Mesenchymal stem cell (in vitro differentiated cells and primary cell): ENCODE measurements at regions not wholly inside any gene's neighbourhood (a gene's known extent, or its start where the extent isn't known, plus 50 kb on each side); places are given as distances from the start of the nearest gene placed in this dataset.

Experiments
- DNase-seq: peaks from one replicate; pipeline ENCODE4 v3.0.0-alpha.2; 2013
- H2AFZ ChIP-seq: one replicate; pipeline ENCODE4 v1.6.1; 2013; ENCODE audit warnings: low read depth, mild to moderate bottlenecking, control low read depth, inconsistent platforms, low read length, moderate library complexity
- H2AK5ac ChIP-seq: 2 replicates; pipeline ENCODE4 v1.6.1; 2013; ENCODE audit warnings: low read length, moderate library complexity, mild to moderate bottlenecking, inconsistent platforms; ENCODE audit not compliant: severe bottlenecking
- H2BK120ac ChIP-seq: one replicate; pipeline ENCODE4 v1.6.1; 2013; ENCODE audit warnings: low read depth, mild to moderate bottlenecking, inconsistent platforms, low read length, moderate library complexity
- H2BK12ac ChIP-seq, 2 experiments: one replicate each; pipeline ENCODE4 v1.6.1; 2013; ENCODE audit warnings: inconsistent platforms in 2 of 2, low read length in 2 of 2, mild to moderate bottlenecking in 2 of 2, moderate library complexity in 2 of 2, control low read depth in 1 of 2
- H2BK15ac ChIP-seq: one replicate; pipeline ENCODE4 v1.6.1; 2013; ENCODE audit warnings: mild to moderate bottlenecking, low read depth, inconsistent platforms; ENCODE audit not compliant: poor library complexity, severe bottlenecking
- H2BK5ac ChIP-seq: 2 replicates; pipeline ENCODE4 v1.6.1; 2013; ENCODE audit warnings: low read depth, mild to moderate bottlenecking, low read length, control low read depth, inconsistent platforms; ENCODE audit not compliant: poor library complexity, severe bottlenecking
- H3K14ac ChIP-seq, 2 experiments: one replicate each; pipeline ENCODE4 v1.6.1; 2013; ENCODE audit warnings: inconsistent platforms in 2 of 2, low read length in 2 of 2, control low read depth in 1 of 2, mild to moderate bottlenecking in 1 of 2, moderate library complexity in 1 of 2
- H3K18ac ChIP-seq, 2 experiments: one replicate each; pipeline ENCODE4 v1.6.1; 2013; ENCODE audit warnings: inconsistent platforms in 2 of 2, low read length in 2 of 2, control low read depth in 1 of 2, low read depth in 1 of 2, mild to moderate bottlenecking in 1 of 2
- H3K23ac ChIP-seq, 2 experiments: one replicate each; pipeline ENCODE4 v1.6.1; 2013; ENCODE audit warnings: inconsistent platforms in 2 of 2, low read length in 2 of 2, mild to moderate bottlenecking in 2 of 2, moderate library complexity in 2 of 2, control low read depth in 1 of 2
- H3K27ac ChIP-seq: 2 replicates; pipeline ENCODE4 v1.5.1; 2013; ENCODE audit warnings: mild to moderate bottlenecking, moderate library complexity, low read length, control low read depth, inconsistent platforms; ENCODE audit not compliant: poor library complexity, severe bottlenecking
- H3K27me3 ChIP-seq, 2 experiments: 2 replicates each; pipeline versions ENCODE4 v1.6.1 to v1.7.0; 2013; ENCODE audit warnings: low read length in 2 of 2, mild to moderate bottlenecking in 2 of 2, moderate library complexity in 2 of 2, control low read depth in 1 of 2, inconsistent platforms in 1 of 2; ENCODE audit not compliant: control insufficient read depth in 1 of 2, insufficient read depth in 1 of 2
- H3K36me3 ChIP-seq, 2 experiments: 2 replicates each; pipeline versions ENCODE4 v1.6.1 to v1.7.0; 2013; ENCODE audit warnings: low read length in 2 of 2, control low read depth in 1 of 2, inconsistent platforms in 1 of 2, low read depth in 1 of 2, mild to moderate bottlenecking in 1 of 2; ENCODE audit not compliant: insufficient read depth in 2 of 2, control insufficient read depth in 1 of 2
- H3K4ac ChIP-seq, 2 experiments: one replicate each; pipeline ENCODE4 v1.6.1; 2013; ENCODE audit warnings: inconsistent platforms in 2 of 2, low read length in 2 of 2, mild to moderate bottlenecking in 2 of 2, moderate library complexity in 2 of 2, control low read depth in 1 of 2, low read depth in 1 of 2
- H3K4me1 ChIP-seq: 2 replicates; pipeline ENCODE4 v1.6.1; 2013; ENCODE audit warnings: low read depth, low read length, control low read depth; ENCODE audit not compliant: control insufficient read depth, insufficient read depth
- H3K4me2 ChIP-seq: 2 replicates; pipeline ENCODE4 v1.6.1; 2013; ENCODE audit warnings: low read length, mild to moderate bottlenecking, inconsistent platforms; ENCODE audit not compliant: poor library complexity, severe bottlenecking
- H3K4me3 ChIP-seq, 2 experiments: 2 replicates each; pipeline versions ENCODE4 v1.5.1 to v1.7.0; 2013; ENCODE audit warnings: low read length in 2 of 2, mild to moderate bottlenecking in 2 of 2, control low read depth in 1 of 2, low read depth in 1 of 2; ENCODE audit not compliant: insufficient read depth in 1 of 2
- H3K79me1 ChIP-seq: replicated peaks from 2 replicates; pipeline ENCODE4 v1.6.1; 2013; ENCODE audit warnings: mild to moderate bottlenecking, control low read depth, low read length, inconsistent platforms; ENCODE audit not compliant: poor library complexity, severe bottlenecking
- H3K9ac ChIP-seq: 2 replicates; pipeline ENCODE4 v1.7.0; 2013; ENCODE audit warnings: mild to moderate bottlenecking, low read length, moderate library complexity
- H3K9me3 ChIP-seq: 2 replicates; pipeline ENCODE4 v1.7.0; 2013; ENCODE audit warnings: mild to moderate bottlenecking, low read length; ENCODE audit not compliant: control insufficient read depth
- H4K8ac ChIP-seq: one replicate; pipeline ENCODE4 v1.6.1; 2013; ENCODE audit warnings: inconsistent platforms, mild to moderate bottlenecking, low read length, moderate library complexity
- H4K91ac ChIP-seq: one replicate; pipeline ENCODE4 v1.6.1; 2013; ENCODE audit warnings: mild to moderate bottlenecking, low read length, inconsistent platforms
- WGBS: methylation state at CpG from one replicate; pipeline ENCODE4 v1.1.7; 2013; ENCODE audit warnings: mixed read lengths; 5-methylcytosine and 5-hydroxymethylcytosine counted together

GRCh38 chr13:46962281-46962941, 65.6 kb upstream of the HTR2A start:
- peak overlapping the region; percentile 71 for H3K9ac ChIP-seq
- H3K4me1 ChIP-seq = no peaks in the 10 kb centered on the region
- no peak overlapping the region for H3K4me3 ChIP-seq
- H2BK12ac ChIP-seq = peak overlapping the region in 1 of 2 experiments; percentile 54
- H2AK5ac ChIP-seq = no peak overlapping the region
- no peak overlapping the region for H2BK15ac ChIP-seq
- WGBS = 80% methylated on average over 2 of the region's 6 CpGs
- H3K9me3 ChIP-seq = no peaks in the 10 kb centered on the region
- H3K4ac ChIP-seq = no peak overlapping the region
- H3K23ac ChIP-seq = no peak overlapping the region
- no peak overlapping the region for H2BK5ac ChIP-seq
- H2AFZ ChIP-seq = no peak overlapping the region
- H3K27ac ChIP-seq = no peak overlapping the region
- H3K36me3 ChIP-seq = no peaks in the 10 kb centered on the region
- H3K14ac ChIP-seq = no peak overlapping the region
- H3K4me2 ChIP-seq = no peak overlapping the region
- H2BK120ac ChIP-seq = no peak overlapping the region
- no peak overlapping the region for H4K91ac ChIP-seq
- no peak overlapping the region for H4K8ac ChIP-seq
- peak; percentile 41 for DNase-seq
- H3K79me1 ChIP-seq = no peaks in the 10 kb centered on the region
- H3K18ac ChIP-seq = no peak overlapping the region
- no peaks in the 10 kb centered on the region for H3K27me3 ChIP-seq

- peak; percentile 85 for DNase-seq
- Histone ChIP-seq H3K9ac (peak overlapping the region; percentile 71), H2BK5ac (no peak overlapping the region), H3K14ac (no peak overlapping the region), H3K79me1 (no peaks in the 10 kb centered on the region), H4K91ac (no peak overlapping the region), H2BK15ac (no peak overlapping the region), H2BK120ac (no peak overlapping the region), H3K4ac (no peak overlapping the region), H2AFZ (no peak overlapping the region), H3K36me3 (no peaks in the 10 kb centered on the region), H2BK12ac (no peak overlapping the region), H2AK5ac (no peak overlapping the region), H3K4me3 (no peak overlapping the region), H3K18ac (no peak overlapping the region), H4K8ac (no peak overlapping the region), H3K23ac (no peak overlapping the region), H3K9me3 (no peaks in the 10 kb centered on the region), H3K27me3 (no peaks in the 10 kb centered on the region), H3K4me1 (no peaks in the 10 kb centered on the region), H3K27ac (no peak overlapping the region), H3K4me2 (no peak overlapping the region)
- 0% methylated on average over 1 of the region's 2 CpGs for WGBS
Measured at GRCh38 chr13:46961719-46962118, 64.9 kb upstream of the HTR2A start.

- Histone ChIP-seq H3K9ac (no peak overlapping the region), H3K27me3 (no peaks in the 10 kb centered on the region), H3K14ac (no peak overlapping the region), H4K91ac (no peak overlapping the region), H2AFZ (no peak overlapping the region), H4K8ac (no peak overlapping the region), H3K4ac (no peak overlapping the region), H2BK15ac (no peak overlapping the region), H2BK12ac (no peak overlapping the region), H3K36me3 (no peaks in the 10 kb centered on the region), H3K9me3 (no peaks in the 10 kb centered on the region), H2BK120ac (no peak overlapping the region), H3K4me2 (no peak overlapping the region), H2AK5ac (no peak overlapping the region), H3K4me1 (peaks cover 1% of the 10 kb centered on the region), H3K4me3 (no peak overlapping the region), H3K27ac (no peak overlapping the region), H3K18ac (no peak overlapping the region), H2BK5ac (no peak overlapping the region), H3K79me1 (no peaks in the 10 kb centered on the region), H3K23ac (no peak overlapping the region)
- 93% methylated on average over 1 of the region's 2 CpGs for WGBS
- DNase-seq = no peak
Measured at GRCh38 chr13:46953941-46954340, 57.1 kb upstream of the HTR2A start.

DNA sequence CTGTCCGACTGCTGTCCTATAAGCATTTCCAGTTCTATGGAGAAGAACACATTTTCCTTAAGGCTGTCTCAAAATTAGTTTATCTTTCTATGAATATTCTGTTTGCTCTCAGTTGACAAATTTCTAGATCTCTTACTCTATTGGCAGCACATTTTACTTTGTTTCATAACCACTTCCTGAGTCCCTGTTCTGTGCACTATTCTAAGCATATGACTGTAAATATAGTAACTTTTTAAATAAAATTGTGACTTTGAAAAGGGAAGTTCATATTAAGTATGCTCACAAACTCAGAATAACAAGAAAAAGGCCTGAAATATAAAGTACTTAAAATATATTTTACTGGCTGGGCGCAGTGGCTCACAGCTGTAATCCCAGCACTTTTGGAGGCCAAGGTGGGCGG, 56.5 kb upstream of the HTR2A start:
- Histone ChIP-seq H2AK5ac (no peak overlapping the region), H3K27me3 (no peaks in the 10 kb centered on the region), H3K9me3 (no peaks in the 10 kb centered on the region), H4K91ac (no peak overlapping the region), H3K79me1 (no peaks in the 10 kb centered on the region), H3K4me2 (no peak overlapping the region), H3K4me1 (peaks cover 1% of the 10 kb centered on the region), H3K36me3 (no peaks in the 10 kb centered on the region), H4K8ac (no peak overlapping the region), H3K23ac (no peak overlapping the region), H2BK120ac (no peak overlapping the region), H3K4ac (no peak overlapping the region), H2BK12ac (no peak overlapping the region), H3K27ac (no peak overlapping the region), H3K9ac (no peak overlapping the region), H2BK15ac (no peak overlapping the region), H3K18ac (no peak overlapping the region), H3K4me3 (no peak overlapping the region), H2BK5ac (no peak overlapping the region), H3K14ac (no peak overlapping the region), H2AFZ (no peak overlapping the region)
- no peak for DNase-seq
- 93% methylated on average over 2 of the region's 3 CpGs for WGBS
